DMS53 (cell line): ENCODE measurements at regions not wholly inside any gene's neighbourhood (a gene's known extent, or its start where the extent isn't known, plus 50 kb on each side); places are given as distances from the start of the nearest gene placed in this dataset.

Experiments
- DNase-seq: peaks from one replicate; lab custom pipeline; 2025; lab: John Stamatoyannopoulos, UW

- no peak for DNase-seq
Observed at GRCh38 chr2:193561054-193561453, 1366.3 kb upstream of the TMEFF2 start.

GRCh38 chr2:193556766-193557470 is 1362.2 kb upstream of the TMEFF2 start:
- DNase-seq = no peak

- DNase-seq = no peak
Observed at GRCh38 chr2:193549661-193550060, 1354.9 kb upstream of the TMEFF2 start.

GRCh38 chr2:193542762-193543161 is 1348.0 kb upstream of the TMEFF2 start:
- DNase-seq = peak; percentile 70

- DNase-seq = no peak
Observed at GRCh38 chr2:193539188-193539587, 1344.5 kb upstream of the TMEFF2 start.

- no peak for DNase-seq
Observed at GRCh38 chr2:193538061-193538460, 1343.3 kb upstream of the TMEFF2 start.

GRCh38 chr2:193537531-193537930 is 1342.8 kb upstream of the TMEFF2 start:
- DNase-seq = peak; percentile 6

GRCh38 chr2:193528458-193528857 is 1333.7 kb upstream of the TMEFF2 start:
- no peak for DNase-seq

- DNase-seq = no peak
Observed at GRCh38 chr2:193527146-193527545, 1332.4 kb upstream of the TMEFF2 start.

GRCh38 chr2:193523662-193524061 is 1328.9 kb upstream of the TMEFF2 start:
- no peak for DNase-seq

GRCh38 chr2:193521523-193521922 is 1326.8 kb upstream of the TMEFF2 start:
- no peak for DNase-seq

- no peak for DNase-seq
Observed at GRCh38 chr2:193520709-193521458, 1326.2 kb upstream of the TMEFF2 start.

- DNase-seq = no peak
Observed at GRCh38 chr2:193518041-193518817, 1323.5 kb upstream of the TMEFF2 start.

- no peak for DNase-seq
Observed at GRCh38 chr2:193517615-193518014, 1322.9 kb upstream of the TMEFF2 start.

GRCh38 chr2:193506035-193506434 is 1311.3 kb upstream of the TMEFF2 start:
- no peak for DNase-seq

GRCh38 chr2:193505620-193506019 is 1310.9 kb upstream of the TMEFF2 start:
- DNase-seq = no peak

GRCh38 chr2:193502363-193503035 is 1307.8 kb upstream of the TMEFF2 start:
- peak; percentile 93 for DNase-seq

- no peak for DNase-seq
Observed at GRCh38 chr2:193496786-193497185, 1302.1 kb upstream of the TMEFF2 start.

GRCh38 chr2:193482557-193482956 is 1287.8 kb upstream of the TMEFF2 start:
- DNase-seq = no peak

- DNase-seq = no peak
Observed at GRCh38 chr2:193480187-193480586, 1285.5 kb upstream of the TMEFF2 start.

GRCh38 chr2:193476171-193476800 is 1281.6 kb upstream of the TMEFF2 start:
- DNase-seq = no peak

- DNase-seq = no peak
Observed at GRCh38 chr2:193475038-193475437, 1280.3 kb upstream of the TMEFF2 start.
